ENCODE measurements at regions not wholly inside any gene's neighbourhood (a gene's known extent, or its start where the extent isn't known, plus 50 kb on each side); places are given as distances from the start of the nearest gene placed in this dataset.
A peak's percentile ranks its signal among the peaks of the same experiment; 100 is the strongest.

DNA sequence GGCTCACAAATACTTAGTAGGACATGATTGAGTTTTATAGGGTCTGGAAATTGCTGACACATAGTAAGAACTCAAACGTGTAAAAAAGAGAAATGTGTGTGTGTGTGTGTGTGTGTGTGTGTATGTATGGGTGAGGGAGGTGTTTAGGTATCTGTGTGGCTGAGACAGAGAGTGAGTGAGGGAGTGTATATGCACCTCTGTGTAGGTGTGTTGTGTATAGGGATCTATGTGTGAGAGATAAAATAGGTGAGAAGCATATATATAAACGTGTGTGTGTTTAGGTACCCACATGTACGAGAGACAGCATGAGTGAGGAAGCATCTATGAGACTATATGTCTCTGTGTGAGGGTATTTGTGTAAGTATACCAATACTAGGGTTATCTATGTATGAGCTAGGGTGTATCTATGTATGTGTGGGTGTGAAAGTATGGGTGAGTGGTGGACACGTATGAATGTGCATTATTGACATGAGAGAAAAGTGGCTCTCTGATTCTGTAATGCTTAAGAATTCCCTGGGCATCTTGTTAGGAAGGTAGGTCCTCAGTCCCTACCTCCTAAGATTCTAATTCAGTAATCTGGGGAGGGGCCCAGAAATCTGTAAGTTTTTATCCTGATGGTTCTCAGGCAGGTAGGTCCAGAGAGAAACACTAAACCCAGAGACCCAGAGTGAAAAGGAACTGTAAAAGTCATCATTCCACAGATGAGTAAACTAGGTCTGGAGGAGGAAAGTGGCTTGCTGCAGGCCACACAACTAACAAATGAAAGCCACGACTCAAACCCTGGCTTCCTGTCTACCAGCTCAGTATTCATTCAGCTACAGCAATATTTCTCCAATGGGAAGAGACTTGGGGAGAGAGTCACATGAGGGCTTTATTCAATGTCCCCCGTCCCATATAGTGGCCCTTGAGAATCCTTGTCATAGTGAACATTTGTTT lies 237.0 kb downstream of the IDS start:
- TF ChIP-seq, protein P1, sequence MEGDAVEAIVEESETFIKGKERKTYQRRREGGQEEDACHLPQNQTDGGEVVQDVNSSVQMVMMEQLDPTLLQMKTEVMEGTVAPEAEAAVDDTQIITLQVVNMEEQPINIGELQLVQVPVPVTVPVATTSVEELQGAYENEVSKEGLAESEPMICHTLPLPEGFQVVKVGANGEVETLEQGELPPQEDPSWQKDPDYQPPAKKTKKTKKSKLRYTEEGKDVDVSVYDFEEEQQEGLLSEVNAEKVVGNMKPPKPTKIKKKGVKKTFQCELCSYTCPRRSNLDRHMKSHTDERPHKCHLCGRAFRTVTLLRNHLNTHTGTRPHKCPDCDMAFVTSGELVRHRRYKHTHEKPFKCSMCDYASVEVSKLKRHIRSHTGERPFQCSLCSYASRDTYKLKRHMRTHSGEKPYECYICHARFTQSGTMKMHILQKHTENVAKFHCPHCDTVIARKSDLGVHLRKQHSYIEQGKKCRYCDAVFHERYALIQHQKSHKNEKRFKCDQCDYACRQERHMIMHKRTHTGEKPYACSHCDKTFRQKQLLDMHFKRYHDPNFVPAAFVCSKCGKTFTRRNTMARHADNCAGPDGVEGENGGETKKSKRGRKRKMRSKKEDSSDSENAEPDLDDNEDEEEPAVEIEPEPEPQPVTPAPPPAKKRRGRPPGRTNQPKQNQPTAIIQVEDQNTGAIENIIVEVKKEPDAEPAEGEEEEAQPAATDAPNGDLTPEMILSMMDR (conservative IDR thresholded peaks at IDR 0.05; ENCODE audit: control insufficient read depth, insufficient read depth, low read depth, low read length): no peak
- H3K4me3 ChIP-seq (ENCODE audit: control insufficient read depth, low read depth, low read length): no peak overlapping the region
- DNase-seq (ENCODE audit: low read depth): peak; percentile 16

DNA sequence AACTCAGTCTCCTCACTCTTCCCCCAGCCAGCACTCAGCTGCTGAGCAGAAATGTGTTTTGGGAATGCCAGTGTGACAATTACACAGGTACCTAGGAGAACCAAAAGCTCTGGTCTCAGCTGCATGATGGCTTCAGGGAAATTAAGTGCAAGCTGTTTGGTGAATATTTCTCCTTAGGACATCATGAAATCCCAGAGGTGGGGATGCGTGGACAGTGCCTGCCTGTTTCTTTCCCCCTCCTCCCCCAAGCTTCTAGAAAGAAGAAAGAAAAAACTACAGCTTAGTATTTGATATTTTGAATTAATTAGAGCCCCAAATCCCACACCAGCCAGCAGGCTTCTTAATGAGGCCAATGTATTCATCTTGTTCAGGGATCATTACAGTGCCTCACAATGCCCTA lies 243.0 kb downstream of the IDS start:
- DNase-seq (ENCODE audit: low read depth): no peak
- TF ChIP-seq, protein P1 (conservative IDR thresholded peaks at IDR 0.05; ENCODE audit: control insufficient read depth, insufficient read depth, low read depth, low read length): no peak
- no peak overlapping the region for H3K4me3 ChIP-seq (ENCODE audit: control insufficient read depth, low read depth, low read length)

DNA sequence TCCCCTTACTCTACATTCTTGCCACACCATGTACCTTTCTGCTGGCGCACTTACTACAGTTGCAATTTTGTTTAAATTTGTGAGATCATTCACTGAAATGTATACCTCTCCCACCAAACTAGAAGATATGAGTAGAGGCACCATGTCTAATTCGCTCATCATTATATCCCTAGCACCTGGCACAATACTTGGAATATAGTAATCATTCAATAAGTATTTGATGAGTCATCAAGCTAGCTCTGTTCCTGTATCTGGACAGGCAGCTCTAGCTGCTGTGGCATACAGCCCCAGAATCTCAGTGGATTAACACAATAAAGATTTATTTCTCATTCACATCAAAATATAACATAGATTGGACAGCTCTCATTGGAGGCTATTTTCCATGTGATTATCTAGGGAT lies 245.9 kb downstream of the IDS start:
- H3K4me3 ChIP-seq (ENCODE audit: control insufficient read depth, low read depth, low read length): no peak overlapping the region
- TF ChIP-seq, protein P1 (conservative IDR thresholded peaks at IDR 0.05; ENCODE audit: control insufficient read depth, insufficient read depth, low read depth, low read length): no peak
- peak; percentile 53 for DNase-seq (ENCODE audit: low read depth)

DNA sequence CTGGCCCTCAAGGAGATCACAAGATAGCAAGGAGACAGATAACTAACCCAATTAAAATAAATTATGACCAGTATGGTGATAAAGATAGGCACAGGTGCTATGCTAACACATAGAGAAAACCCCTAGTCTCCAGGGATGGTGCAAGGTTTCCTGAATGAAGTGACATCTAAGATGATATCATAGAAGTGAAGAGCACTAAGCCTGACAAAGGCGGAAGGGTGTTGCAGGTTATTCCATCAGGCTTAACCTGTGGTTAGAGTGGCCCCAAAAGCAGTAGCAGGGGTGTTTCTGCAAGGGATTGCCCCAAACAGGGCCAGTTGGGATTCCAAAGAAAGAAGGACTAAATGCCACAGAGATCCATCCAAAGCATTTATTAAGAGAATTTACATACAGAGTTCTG lies 249.2 kb downstream of the IDS start:
- H3K4me3 ChIP-seq (ENCODE audit: control insufficient read depth, low read depth, low read length): no peak overlapping the region
- DNase-seq (ENCODE audit: low read depth): no peak
- TF ChIP-seq, protein P1 (conservative IDR thresholded peaks at IDR 0.05; ENCODE audit: control insufficient read depth, insufficient read depth, low read depth, low read length): no peak

DNA sequence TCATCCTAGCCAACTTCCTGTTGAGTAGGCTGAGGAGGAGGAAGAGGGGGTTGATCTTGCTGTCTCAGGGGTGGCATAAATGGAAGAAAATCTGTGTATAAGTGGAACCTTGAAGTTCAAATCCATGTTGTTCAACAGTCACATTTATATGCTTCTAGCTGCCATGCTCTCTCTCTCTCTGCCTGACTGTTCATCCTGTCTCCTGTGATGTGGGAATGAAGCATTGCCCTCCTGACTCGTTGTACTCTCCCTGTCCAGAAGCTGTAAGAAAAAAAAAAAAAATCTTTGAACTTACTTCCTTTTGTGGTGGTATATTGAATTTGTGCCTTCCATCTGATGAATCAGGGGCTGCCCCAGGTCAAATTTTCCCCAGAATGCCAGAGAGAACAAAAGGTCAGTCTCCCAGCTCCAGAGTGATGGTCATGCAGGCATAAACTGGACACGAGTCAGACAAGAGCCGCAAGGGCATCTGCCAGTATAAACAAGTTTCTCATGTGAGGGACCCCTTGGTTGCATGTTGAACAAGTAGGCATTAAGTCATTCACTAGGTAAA lies 257.0 kb downstream of the IDS start:
- peak; percentile 75 for DNase-seq (ENCODE audit: low read depth)
- no peak overlapping the region for H3K4me3 ChIP-seq (ENCODE audit: control insufficient read depth, low read depth, low read length)
- TF ChIP-seq, protein P1 (conservative IDR thresholded peaks at IDR 0.05; ENCODE audit: control insufficient read depth, insufficient read depth, low read depth, low read length): no peak

DNA sequence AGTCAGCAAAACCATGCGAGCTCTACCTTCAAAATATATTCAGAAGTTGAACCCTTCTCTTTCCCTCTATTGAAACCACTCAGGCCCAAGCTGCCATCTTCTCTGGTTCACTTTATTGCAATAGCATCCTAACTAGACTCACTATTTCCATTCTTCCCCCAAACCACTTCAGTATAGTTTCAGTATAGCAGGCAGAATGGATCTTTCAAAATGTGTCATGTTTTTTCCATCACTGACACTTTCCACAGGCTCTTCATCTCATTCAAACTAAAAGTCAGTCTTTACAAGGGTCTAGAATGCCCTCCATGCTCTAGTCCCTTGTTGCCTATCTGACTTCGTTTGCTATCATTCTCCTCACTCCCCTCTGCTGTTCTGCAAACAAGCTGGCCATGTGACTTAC lies 274.4 kb downstream of the IDS start:
- H3K4me3 ChIP-seq (ENCODE audit: control insufficient read depth, low read depth, low read length): no peak overlapping the region
- TF ChIP-seq, protein P1 (conservative IDR thresholded peaks at IDR 0.05; ENCODE audit: control insufficient read depth, insufficient read depth, low read depth, low read length): no peak
- no peak for DNase-seq (ENCODE audit: low read depth)
